Retinal pigment epithelial cell (primary cell): ENCODE measurements at regions not wholly inside any gene's neighbourhood (a gene's known extent, or its start where the extent isn't known, plus 50 kb on each side); places are given as distances from the start of the nearest gene placed in this dataset.

Source experiments
- DNase-seq: peaks from one replicate; pipeline ENCODE4 v3.0.0-alpha.2; 2010; ENCODE audit warnings: low read depth
- H3K4me3 ChIP-seq: 2 replicates; pipeline ENCODE4 v1.5.1; 2011; ENCODE audit warnings: mild to moderate bottlenecking, low read length, control low read depth, moderate library complexity
- TF ChIP-seq, protein P1 (sequence below): conservative IDR thresholded peaks from 2 replicates; pipeline ENCODE4 v1.5.1; 2011; ENCODE audit warnings: low read depth, low read length, control low read depth, inconsistent platforms

DNA sequence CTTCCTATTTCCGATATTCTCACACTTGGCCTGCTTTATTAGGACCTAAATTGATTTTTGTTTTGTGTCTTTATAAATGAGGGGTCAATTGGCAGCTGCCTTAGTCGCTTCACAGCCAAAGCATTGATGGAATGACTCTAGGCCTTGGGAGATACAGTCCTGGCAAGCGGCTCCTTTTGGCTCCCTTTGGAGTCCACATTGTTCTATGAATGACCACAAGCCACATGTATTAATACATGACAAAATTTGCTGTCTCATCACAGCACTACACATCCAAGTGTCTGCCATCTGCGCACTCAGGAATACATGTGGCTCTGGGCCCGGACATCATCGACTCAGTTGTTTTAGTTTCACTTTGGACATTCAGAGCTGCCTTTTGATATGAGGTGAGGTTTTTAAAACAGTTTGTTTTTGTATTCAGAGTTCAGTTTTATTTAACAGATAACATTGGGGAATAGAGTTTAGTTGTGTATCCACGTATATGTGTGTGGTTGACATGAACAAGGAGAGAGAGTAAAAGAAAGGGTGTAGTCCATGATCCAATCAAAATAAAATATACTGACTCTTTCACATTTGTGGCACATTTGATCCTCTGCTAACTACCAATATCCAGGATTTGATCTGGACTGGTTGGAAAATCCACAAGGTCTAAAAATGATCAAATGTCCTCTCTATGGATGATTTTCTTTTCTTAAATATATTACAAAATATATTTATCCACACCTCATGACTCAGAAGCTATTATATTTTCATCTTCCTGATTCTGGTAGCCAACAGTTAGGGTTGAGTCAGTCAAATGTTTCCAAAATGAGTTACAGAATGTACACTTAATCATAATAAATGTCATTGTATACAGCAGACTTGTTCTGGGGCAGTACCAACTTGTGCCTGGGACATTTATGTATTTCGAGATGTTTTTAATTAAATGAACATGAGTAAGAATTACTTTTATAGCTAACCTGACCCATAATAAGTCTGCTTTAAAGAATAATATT is 114.0 kb upstream of the MTAP start:
- TF ChIP-seq, protein P1, sequence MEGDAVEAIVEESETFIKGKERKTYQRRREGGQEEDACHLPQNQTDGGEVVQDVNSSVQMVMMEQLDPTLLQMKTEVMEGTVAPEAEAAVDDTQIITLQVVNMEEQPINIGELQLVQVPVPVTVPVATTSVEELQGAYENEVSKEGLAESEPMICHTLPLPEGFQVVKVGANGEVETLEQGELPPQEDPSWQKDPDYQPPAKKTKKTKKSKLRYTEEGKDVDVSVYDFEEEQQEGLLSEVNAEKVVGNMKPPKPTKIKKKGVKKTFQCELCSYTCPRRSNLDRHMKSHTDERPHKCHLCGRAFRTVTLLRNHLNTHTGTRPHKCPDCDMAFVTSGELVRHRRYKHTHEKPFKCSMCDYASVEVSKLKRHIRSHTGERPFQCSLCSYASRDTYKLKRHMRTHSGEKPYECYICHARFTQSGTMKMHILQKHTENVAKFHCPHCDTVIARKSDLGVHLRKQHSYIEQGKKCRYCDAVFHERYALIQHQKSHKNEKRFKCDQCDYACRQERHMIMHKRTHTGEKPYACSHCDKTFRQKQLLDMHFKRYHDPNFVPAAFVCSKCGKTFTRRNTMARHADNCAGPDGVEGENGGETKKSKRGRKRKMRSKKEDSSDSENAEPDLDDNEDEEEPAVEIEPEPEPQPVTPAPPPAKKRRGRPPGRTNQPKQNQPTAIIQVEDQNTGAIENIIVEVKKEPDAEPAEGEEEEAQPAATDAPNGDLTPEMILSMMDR, result no peak
- H3K4me3 ChIP-seq, result no peak overlapping the region
- no peak for DNase-seq

DNA sequence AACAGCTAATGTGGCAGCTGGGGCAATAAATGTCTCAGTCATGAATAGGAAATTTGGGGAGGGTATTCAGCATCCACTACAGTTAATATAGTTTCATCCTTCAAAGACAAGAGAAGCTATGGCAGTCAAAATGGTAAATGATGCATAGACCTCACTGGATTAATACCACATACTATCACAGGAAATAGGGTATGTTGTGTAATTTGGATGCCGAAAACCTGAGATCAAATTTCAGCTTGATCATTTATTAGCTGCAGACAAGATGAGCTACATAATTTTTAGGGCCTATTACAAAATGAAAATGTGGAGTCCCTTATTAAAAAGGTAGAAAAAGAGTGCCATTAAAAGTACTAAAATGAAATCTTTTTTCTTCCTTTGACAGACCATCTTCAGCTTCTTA is 112.6 kb upstream of the MTAP start:
- TF ChIP-seq, protein P1, result no peak
- H3K4me3 ChIP-seq, result no peak overlapping the region
- no peak for DNase-seq

- H3K4me3 ChIP-seq, result no peak overlapping the region
- no peak for DNase-seq
- TF ChIP-seq, protein P1, result no peak
These were observed 111.9 kb upstream of the MTAP start for GRCh38 chr9:21690561-21690960.

- H3K4me3 ChIP-seq, result no peak overlapping the region
- TF ChIP-seq, protein P1, result no peak
- no peak for DNase-seq
These were observed 110.0 kb upstream of the MTAP start for GRCh38 chr9:21692390-21692789.

GRCh38 chr9:21694424-21694823 is 108.0 kb upstream of the MTAP start:
- no peak overlapping the region for H3K4me3 ChIP-seq
- TF ChIP-seq, protein P1, result no peak
- DNase-seq, result no peak

GRCh38 chr9:21695443-21695842 is 107.0 kb upstream of the MTAP start:
- no peak overlapping the region for H3K4me3 ChIP-seq
- TF ChIP-seq, protein P1, result no peak
- DNase-seq, result no peak

DNA sequence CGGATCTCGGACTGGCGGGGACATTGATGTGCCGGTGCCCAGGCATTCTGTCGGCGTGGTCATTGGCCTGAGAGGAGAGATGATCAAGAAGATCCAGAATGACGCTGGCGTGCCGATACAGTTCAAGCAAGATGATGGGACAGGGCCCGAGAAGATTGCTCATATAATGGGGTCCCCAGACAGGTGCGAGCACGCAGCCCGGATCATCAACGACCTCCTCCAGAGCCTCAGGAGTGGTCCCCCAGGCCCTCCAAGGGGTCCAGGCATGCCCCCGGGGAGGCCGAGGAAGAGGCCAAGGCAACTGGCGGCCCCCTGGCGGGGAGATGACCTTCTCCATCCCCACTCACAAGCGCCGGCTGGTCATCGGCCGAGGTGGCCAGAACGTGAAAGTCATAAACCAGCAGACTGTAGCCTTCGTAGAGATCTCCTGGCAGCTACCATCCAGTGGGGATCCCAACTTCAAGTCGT is 106.5 kb upstream of the MTAP start:
- TF ChIP-seq, protein P1, result no peak
- H3K4me3 ChIP-seq, result no peak overlapping the region
- DNase-seq, result no peak
